Hepatocyte (in vitro differentiated cells): ENCODE measurements at regions not wholly inside any gene's neighbourhood (a gene's known extent, or its start where the extent isn't known, plus 50 kb on each side); places are given as distances from the start of the nearest gene placed in this dataset.

Experiments used
- DNase-seq: peaks from one replicate; pipeline ENCODE4 v3.0.0-alpha.2; 2016; ENCODE audit warnings: low spot score
- H2AFZ ChIP-seq: fragments of 200-600 bp; sonication (generic); 2 replicates; pipeline ENCODE4 v1.6.0; 2016; ENCODE audit warnings: antibody characterized with exemption, mild to moderate bottlenecking
- H3K27ac ChIP-seq: fragments of 200-600 bp; sonication (generic); 2 replicates; pipeline ENCODE4 v1.5.1; 2016; ENCODE audit warnings: mild to moderate bottlenecking
- H3K27me3 ChIP-seq: fragments of 200-600 bp; sonication (generic); 2 replicates; pipeline ENCODE4 v1.6.1; 2016
- H3K36me3 ChIP-seq: fragments of 200-600 bp; sonication (generic); replicated peaks from 2 replicates; pipeline ENCODE4 v1.5.1; 2016; ENCODE audit warnings: low read depth; ENCODE audit not compliant: insufficient read depth
- H3K4me1 ChIP-seq: fragments of 200-600 bp; sonication (generic); 2 replicates; pipeline ENCODE4 v1.5.1; 2016; ENCODE audit warnings: mild to moderate bottlenecking, moderate library complexity; ENCODE audit not compliant: insufficient read depth
- H3K4me2 ChIP-seq: fragments of 200-600 bp; sonication (generic); 2 replicates; pipeline ENCODE4 v1.6.0; 2016
- H3K4me3 ChIP-seq: fragments of 200-600 bp; sonication (generic); 2 replicates; pipeline ENCODE4 v1.5.1; 2016; ENCODE audit warnings: mild to moderate bottlenecking
- H3K79me2 ChIP-seq: fragments of 200-600 bp; sonication (generic); 2 replicates; pipeline ENCODE4 v1.6.0; 2017; ENCODE audit warnings: mild to moderate bottlenecking
- H3K9me2 ChIP-seq: fragments of 200-600 bp; sonication (generic); replicated peaks from 2 replicates; pipeline ENCODE4 v1.6.0; 2017; ENCODE audit warnings: mild to moderate bottlenecking; ENCODE audit not compliant: insufficient read depth
- H3K9me3 ChIP-seq: fragments of 200-600 bp; sonication (generic); 2 replicates; pipeline ENCODE4 v1.5.1; 2016; ENCODE audit warnings: low read depth, mild to moderate bottlenecking
- H4K20me1 ChIP-seq: fragments of 200-600 bp; sonication (generic); 2 replicates; pipeline ENCODE4 v1.6.0; 2016; ENCODE audit warnings: mild to moderate bottlenecking; ENCODE audit not compliant: insufficient read depth, poor library complexity, severe bottlenecking
- EZH2 ChIP-seq: fragments of 200-600 bp; sonication (generic); IDR thresholded peaks from 2 replicates; pipeline ENCODE4 v1.6.1; 2016; ENCODE audit warnings: antibody characterized with exemption, mild to moderate bottlenecking, borderline replicate concordance
- EZH2phosphoT487 ChIP-seq: fragments of 200-600 bp; sonication (generic); IDR thresholded peaks from one replicate; pipeline ENCODE4 v1.6.1; 2018; ENCODE audit warnings: antibody characterized with exemption, mild to moderate bottlenecking, low read depth, moderate library complexity; ENCODE audit not compliant: unreplicated experiment, severe bottlenecking
- WGBS: methylation state at CpG from one replicate; pipeline ENCODE4 v1.1.6; 2016; ENCODE audit warnings: low lambda C conversion rate; ENCODE audit errors: missing lambda C conversion rate; 5-methylcytosine and 5-hydroxymethylcytosine counted together
- TF ChIP-seq, protein P1 (sequence below): fragments of 200-600 bp; sonication (generic); IDR thresholded peaks from 2 replicates; pipeline ENCODE4 v1.5.1; 2016; ENCODE audit warnings: antibody characterized with exemption, mild to moderate bottlenecking; ENCODE audit not compliant: poor library complexity

DNA sequence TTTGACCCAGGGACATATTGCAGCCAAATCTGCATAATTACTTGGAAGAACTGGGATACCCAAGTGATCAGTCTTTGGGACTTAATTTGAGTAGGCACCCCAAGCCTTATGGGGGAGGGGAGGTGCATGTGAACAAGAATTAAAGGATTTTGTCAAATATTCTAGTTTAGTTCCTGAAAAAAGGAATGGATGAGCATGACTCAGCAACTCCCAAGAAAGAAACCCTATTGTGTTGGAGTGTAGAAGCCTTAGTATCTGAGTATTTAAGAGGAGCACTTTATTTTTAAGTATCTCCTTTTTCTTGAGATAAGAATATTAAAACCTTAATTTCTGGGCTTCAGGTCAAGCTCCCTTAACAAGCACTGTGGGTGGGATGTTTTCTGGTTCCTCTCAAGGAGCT is 222.4 kb downstream of the CD47 start:
- H3K4me3 ChIP-seq: no peak overlapping the region
- H3K4me1 ChIP-seq: no peaks in the 10 kb centered on the region
- no peak overlapping the region for H2AFZ ChIP-seq
- H3K9me3 ChIP-seq: no peaks in the 10 kb centered on the region
- H3K27ac ChIP-seq: no peak overlapping the region
- no peaks in the 10 kb centered on the region for H3K36me3 ChIP-seq
- H4K20me1 ChIP-seq: no peaks in the 10 kb centered on the region
- no peaks in the 10 kb centered on the region for H3K9me2 ChIP-seq
- H3K4me2 ChIP-seq: no peak overlapping the region
- no peaks in the 10 kb centered on the region for H3K79me2 ChIP-seq
- DNase-seq: no peak
- TF ChIP-seq, protein P1, sequence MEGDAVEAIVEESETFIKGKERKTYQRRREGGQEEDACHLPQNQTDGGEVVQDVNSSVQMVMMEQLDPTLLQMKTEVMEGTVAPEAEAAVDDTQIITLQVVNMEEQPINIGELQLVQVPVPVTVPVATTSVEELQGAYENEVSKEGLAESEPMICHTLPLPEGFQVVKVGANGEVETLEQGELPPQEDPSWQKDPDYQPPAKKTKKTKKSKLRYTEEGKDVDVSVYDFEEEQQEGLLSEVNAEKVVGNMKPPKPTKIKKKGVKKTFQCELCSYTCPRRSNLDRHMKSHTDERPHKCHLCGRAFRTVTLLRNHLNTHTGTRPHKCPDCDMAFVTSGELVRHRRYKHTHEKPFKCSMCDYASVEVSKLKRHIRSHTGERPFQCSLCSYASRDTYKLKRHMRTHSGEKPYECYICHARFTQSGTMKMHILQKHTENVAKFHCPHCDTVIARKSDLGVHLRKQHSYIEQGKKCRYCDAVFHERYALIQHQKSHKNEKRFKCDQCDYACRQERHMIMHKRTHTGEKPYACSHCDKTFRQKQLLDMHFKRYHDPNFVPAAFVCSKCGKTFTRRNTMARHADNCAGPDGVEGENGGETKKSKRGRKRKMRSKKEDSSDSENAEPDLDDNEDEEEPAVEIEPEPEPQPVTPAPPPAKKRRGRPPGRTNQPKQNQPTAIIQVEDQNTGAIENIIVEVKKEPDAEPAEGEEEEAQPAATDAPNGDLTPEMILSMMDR: no peak
- TF ChIP-seq EZH2phosphoT487 (no peak), EZH2 (no peak)
- H3K27me3 ChIP-seq: no peaks in the 10 kb centered on the region

DNA sequence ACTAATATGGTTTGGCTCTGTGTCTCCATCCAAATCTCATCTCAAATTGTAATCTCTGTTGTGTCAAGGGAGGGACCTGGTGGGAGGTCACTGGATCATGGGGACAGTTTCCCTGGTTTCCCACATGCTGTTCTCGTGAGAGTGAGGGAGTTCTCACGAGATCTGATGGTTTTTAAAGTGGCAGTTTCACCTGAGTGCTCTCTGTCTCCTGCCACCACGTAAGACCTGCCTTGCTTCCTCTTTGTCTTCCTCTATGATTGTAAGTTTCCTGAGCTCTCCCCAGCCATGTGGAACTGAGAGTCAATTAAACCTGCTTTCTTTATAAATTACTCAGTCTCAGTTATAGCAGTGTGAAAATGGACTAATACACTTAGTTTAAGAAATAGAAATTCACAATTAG is 228.9 kb downstream of the CD47 start:
- H3K36me3 ChIP-seq: no peaks in the 10 kb centered on the region
- no peak for DNase-seq
- H3K4me3 ChIP-seq: no peak overlapping the region
- H3K4me1 ChIP-seq: no peaks in the 10 kb centered on the region
- 58% methylated on average over 3 of the region's 3 CpGs for WGBS
- no peaks in the 10 kb centered on the region for H3K27me3 ChIP-seq
- H4K20me1 ChIP-seq: no peaks in the 10 kb centered on the region
- TF ChIP-seq EZH2phosphoT487 (no peak), EZH2 (no peak)
- TF ChIP-seq, protein P1: no peak
- no peak overlapping the region for H3K27ac ChIP-seq
- no peak overlapping the region for H3K4me2 ChIP-seq
- no peak overlapping the region for H2AFZ ChIP-seq
- no peaks in the 10 kb centered on the region for H3K9me2 ChIP-seq
- no peaks in the 10 kb centered on the region for H3K9me3 ChIP-seq
- H3K79me2 ChIP-seq: no peaks in the 10 kb centered on the region

DNA sequence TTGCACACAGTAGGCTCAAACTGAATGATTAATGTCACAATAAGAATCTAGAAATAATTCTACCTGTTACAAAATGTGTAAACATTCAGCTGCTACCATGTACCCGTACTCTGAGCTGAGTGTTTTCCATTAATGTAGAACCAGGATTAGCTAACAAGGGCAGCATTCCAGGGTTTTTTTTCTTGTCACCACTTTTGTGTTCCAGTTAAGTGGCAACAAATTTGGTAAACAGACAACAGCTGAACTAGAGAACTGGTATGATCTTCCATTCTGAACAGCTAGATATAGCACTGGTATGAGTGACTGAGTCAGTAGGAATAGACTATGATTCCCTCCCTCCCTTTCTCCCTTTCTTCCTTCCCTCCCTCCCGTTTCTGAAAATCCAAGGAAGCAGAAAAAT is 229.4 kb downstream of the CD47 start:
- Histone ChIP-seq H3K9me3 (no peaks in the 10 kb centered on the region), H3K27me3 (no peaks in the 10 kb centered on the region), H3K4me3 (no peak overlapping the region), H3K4me1 (no peaks in the 10 kb centered on the region), H3K36me3 (no peaks in the 10 kb centered on the region), H4K20me1 (no peaks in the 10 kb centered on the region), H2AFZ (no peak overlapping the region), H3K79me2 (no peaks in the 10 kb centered on the region), H3K9me2 (no peaks in the 10 kb centered on the region), H3K4me2 (no peak overlapping the region), H3K27ac (no peak overlapping the region)
- WGBS: 72% methylated on average over 2 of the region's 2 CpGs
- TF ChIP-seq EZH2phosphoT487 (no peak), EZH2 (no peak)
- TF ChIP-seq, protein P1: no peak
- no peak for DNase-seq
